ENCODE measurements at regions not wholly inside any gene's neighbourhood (a gene's known extent, or its start where the extent isn't known, plus 50 kb on each side); places are given as distances from the start of the nearest gene placed in this dataset.

DNA sequence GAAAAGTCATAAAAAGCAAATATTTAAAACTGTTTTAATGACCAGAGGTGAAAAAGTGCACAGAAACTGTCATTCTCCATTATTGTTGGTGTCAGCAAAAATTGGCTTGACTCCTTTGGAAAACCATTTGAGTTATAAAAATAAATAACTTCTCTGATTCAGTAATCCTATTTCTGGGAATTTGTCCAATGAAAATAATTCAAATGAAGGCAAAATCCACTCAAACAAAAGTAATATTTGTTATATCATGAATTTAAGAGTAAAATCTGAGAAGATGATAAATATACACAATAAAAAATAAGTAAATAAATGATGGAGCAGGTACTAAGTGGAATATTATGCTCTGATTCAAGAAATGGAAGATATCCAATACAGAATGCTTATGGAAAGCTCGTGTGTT lies 326.6 kb upstream of the KLF6 start:
- Histone ChIP-seq H3K4me3 (replicated peaks in 1 of 3; ENCODE audit: insufficient read depth in 1 of 3, low read depth in 1 of 3, low read length in 3 of 3) (no peak overlapping the region), H3K79me2 (ENCODE audit: control insufficient read depth, insufficient read depth, low read length) (no peaks in the 10 kb centered on the region), H3K9me3 (replicated peaks; ENCODE audit: control insufficient read depth, insufficient read depth, low read length) (no peaks in the 10 kb centered on the region), H3K4me2 (ENCODE audit: insufficient read depth, low read length) (no peak overlapping the region), H3K36me3 (ENCODE audit: control insufficient read depth in 2 of 2, extremely low read depth in 1 of 2, insufficient read depth in 2 of 2, low read length in 2 of 2) (no peaks in the 10 kb centered on the region), H3K9me1 (replicated peaks; ENCODE audit: control insufficient read depth, extremely low read depth, insufficient read depth, low read length) (no peaks in the 10 kb centered on the region), H2AFZ (ENCODE audit: low read depth, low read length) (no peak overlapping the region), H3K9ac (replicated peaks; ENCODE audit: extremely low read depth, insufficient read depth, low read length) (no peak overlapping the region), H4K20me1 (replicated peaks; ENCODE audit: control insufficient read depth, extremely low read depth, insufficient read depth, low read length) (no peaks in the 10 kb centered on the region), H3K4me1 (ENCODE audit: control insufficient read depth, extremely low read depth, insufficient read depth, low read length) (peaks cover 10% of the 10 kb centered on the region), H3K27me3 (ENCODE audit: control insufficient read depth in 2 of 2, insufficient read depth in 2 of 2, low read length in 2 of 2) (no peaks in the 10 kb centered on the region), H3K27ac (ENCODE audit: insufficient read depth, low read depth, low read length) (no peak overlapping the region)
- intact Hi-C loops (cut with micrococcal nuclease), result no loop called here
- FAIRE-seq (no peak), DNase-seq (ENCODE audit: low read depth, low spot score) (peak; percentile 62)
- dilution Hi-C loops (cut with MboI; ENCODE audit: extremely low pct_ligation_motif_present, low sequenced_read_pairs), result no loop called here
- TF ChIP-seq POLR2A (IDR thresholded peaks at IDR 0.05; ENCODE audit: low read depth, low read length) (no peak), FOS (IDR thresholded peaks at IDR 0.05; ENCODE audit: borderline replicate concordance, insufficient read depth, low read length) (no peak), MYC (IDR thresholded peaks at IDR 0.05; ENCODE audit: low read depth, low read length) (no peak), EZH2 (IDR thresholded peaks at IDR 0.05; ENCODE audit: borderline replicate concordance, low read depth, low read length, severe bottlenecking) (no peak), GATA2 (IDR thresholded peaks at IDR 0.05; ENCODE audit: insufficient read depth, insufficient read length, low read depth, low read length) (no peak), MAX (IDR thresholded peaks at IDR 0.05; ENCODE audit: insufficient read depth, insufficient read length) (no peak), JUN (IDR thresholded peaks at IDR 0.05; ENCODE audit: borderline replicate concordance, insufficient read depth, insufficient read length, low read depth) (no peak), POLR2AphosphoS5 (IDR thresholded peaks at IDR 0.05; ENCODE audit: insufficient read depth, low read depth, low read length) (no peak)
- TF ChIP-seq, protein P1, sequence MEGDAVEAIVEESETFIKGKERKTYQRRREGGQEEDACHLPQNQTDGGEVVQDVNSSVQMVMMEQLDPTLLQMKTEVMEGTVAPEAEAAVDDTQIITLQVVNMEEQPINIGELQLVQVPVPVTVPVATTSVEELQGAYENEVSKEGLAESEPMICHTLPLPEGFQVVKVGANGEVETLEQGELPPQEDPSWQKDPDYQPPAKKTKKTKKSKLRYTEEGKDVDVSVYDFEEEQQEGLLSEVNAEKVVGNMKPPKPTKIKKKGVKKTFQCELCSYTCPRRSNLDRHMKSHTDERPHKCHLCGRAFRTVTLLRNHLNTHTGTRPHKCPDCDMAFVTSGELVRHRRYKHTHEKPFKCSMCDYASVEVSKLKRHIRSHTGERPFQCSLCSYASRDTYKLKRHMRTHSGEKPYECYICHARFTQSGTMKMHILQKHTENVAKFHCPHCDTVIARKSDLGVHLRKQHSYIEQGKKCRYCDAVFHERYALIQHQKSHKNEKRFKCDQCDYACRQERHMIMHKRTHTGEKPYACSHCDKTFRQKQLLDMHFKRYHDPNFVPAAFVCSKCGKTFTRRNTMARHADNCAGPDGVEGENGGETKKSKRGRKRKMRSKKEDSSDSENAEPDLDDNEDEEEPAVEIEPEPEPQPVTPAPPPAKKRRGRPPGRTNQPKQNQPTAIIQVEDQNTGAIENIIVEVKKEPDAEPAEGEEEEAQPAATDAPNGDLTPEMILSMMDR (IDR thresholded peaks at IDR 0.05; ENCODE audit: extremely low read depth in 1 of 2, insufficient read depth in 1 of 2, low read depth in 1 of 2, low read length in 2 of 2), result no peak
- POLR2A ChIA-PET, result no interaction called here
- CTCF ChIA-PET, result interaction anchor here (1.0 kb wide), 1 partner anchor 12 kb away, joined by 3 read pairs; no protein-coding TSS in a partner anchor
- no TSS peak for BruUV-seq (replicated peaks)
